Lower leg skin (tissue), 3 donors: ENCODE measurements at regions not wholly inside any gene's neighbourhood (a gene's known extent, or its start where the extent isn't known, plus 50 kb on each side); places are given as distances from the start of the nearest gene placed in this dataset.

Experiments used
- POLR2A ChIP-seq, 2 donors: fragments of 450-650 bp; IDR thresholded peaks; one replicate each; pipeline ENCODE4 v1.6.1; 2016 to 2017; ENCODE audit warnings: antibody characterized with exemption in 2 of 2, mild to moderate bottlenecking in 1 of 2, moderate library complexity in 1 of 2
- TF ChIP-seq, protein P1 (sequence below), 3 donors: fragments of 450-650 bp; IDR thresholded peaks; one replicate each; pipeline ENCODE4 v1.5.1; 2016; ENCODE audit warnings: antibody characterized with exemption in 3 of 3, mild to moderate bottlenecking in 3 of 3, moderate library complexity in 2 of 3

DNA sequence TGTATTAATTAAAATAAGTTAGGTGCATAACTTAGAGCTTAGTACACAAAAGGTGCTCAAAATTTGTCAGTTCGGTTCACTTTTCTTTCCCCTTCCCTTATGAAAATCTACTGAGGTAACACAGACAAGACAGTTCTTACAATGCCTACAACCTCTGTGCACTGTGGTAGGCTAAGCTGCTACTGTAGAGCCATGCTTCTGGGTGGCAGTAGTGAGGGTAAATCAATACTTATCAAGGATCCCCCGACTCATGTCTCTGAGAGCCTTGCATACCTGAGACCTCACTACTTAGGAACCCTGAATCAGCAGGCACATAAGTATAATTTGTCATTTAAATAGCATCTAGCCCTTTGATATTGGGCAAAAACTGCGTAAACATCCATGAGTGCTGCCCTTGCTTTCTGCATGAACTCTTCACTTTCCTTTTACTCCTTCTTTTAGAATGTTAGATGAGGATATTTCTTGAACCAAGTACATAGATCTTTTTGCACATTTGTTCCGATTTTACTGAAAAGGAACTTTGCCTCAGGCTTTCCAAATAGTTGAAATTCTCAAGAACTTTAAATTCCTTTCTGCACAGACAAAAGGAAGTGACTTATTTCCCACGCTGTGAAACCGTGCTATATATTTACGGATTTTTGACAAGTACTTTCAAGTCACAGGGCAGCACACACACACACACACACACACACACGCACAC is 234.4 kb downstream of the TRIB2 start:
- no peak for TF ChIP-seq POLR2A (IDR thresholded peaks at IDR 0.05)
- TF ChIP-seq, protein P1, sequence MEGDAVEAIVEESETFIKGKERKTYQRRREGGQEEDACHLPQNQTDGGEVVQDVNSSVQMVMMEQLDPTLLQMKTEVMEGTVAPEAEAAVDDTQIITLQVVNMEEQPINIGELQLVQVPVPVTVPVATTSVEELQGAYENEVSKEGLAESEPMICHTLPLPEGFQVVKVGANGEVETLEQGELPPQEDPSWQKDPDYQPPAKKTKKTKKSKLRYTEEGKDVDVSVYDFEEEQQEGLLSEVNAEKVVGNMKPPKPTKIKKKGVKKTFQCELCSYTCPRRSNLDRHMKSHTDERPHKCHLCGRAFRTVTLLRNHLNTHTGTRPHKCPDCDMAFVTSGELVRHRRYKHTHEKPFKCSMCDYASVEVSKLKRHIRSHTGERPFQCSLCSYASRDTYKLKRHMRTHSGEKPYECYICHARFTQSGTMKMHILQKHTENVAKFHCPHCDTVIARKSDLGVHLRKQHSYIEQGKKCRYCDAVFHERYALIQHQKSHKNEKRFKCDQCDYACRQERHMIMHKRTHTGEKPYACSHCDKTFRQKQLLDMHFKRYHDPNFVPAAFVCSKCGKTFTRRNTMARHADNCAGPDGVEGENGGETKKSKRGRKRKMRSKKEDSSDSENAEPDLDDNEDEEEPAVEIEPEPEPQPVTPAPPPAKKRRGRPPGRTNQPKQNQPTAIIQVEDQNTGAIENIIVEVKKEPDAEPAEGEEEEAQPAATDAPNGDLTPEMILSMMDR (IDR thresholded peaks at IDR 0.05) = no peak
